ENCODE measurements at regions not wholly inside any gene's neighbourhood (a gene's known extent, or its start where the extent isn't known, plus 50 kb on each side); places are given as distances from the start of the nearest gene placed in this dataset.

DNA sequence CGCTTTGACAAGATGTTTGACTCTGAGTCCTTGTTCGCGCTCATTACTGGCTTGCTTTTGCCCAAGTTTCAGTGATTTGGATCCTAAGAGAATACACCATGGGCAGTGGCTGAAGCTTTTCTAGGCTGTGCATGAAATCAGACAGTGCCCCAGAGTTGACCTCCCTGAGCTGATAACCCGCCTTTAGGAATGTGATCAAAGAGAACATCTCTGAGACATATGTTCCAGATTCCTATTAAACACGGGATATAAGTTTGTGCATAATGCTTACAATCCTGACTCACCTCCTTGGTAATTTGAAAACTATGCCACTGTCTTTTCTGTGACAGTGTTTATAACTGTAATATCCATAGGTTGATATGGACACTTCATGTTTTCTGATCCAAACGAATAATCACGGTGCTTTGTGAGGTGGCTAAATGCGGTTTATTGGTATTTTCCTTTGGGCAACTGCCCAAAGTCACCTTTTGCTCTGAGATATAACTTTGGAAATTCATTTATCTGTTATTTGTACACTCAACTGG, 732.9 kb downstream of the MTRR start:
- intact Hi-C loops (cut with DNase I, micrococcal nuclease) = no loop called here

GRCh38 chr5:8606231-8606630, 737.3 kb downstream of the MTRR start:
- intact Hi-C loops (cut with DNase I, micrococcal nuclease) = no loop called here
- ATAC-seq = no peak
- H3K4me3 ChIP-seq = no peak overlapping the region
- no peaks in the 10 kb centered on the region for H3K9me3 ChIP-seq
- no peaks in the 10 kb centered on the region for H3K4me1 ChIP-seq (ENCODE audit: low read depth)
- DNase-seq = no peak
- TF ChIP-seq CTCF (IDR thresholded peaks at IDR 0.05) = no peak
- H3K36me3 ChIP-seq (ENCODE audit: low read depth) = no peaks in the 10 kb centered on the region

More for the DNA sequence above, 732.9 kb downstream of the MTRR start:
- Histone ChIP-seq H3K4me1 (ENCODE audit: low read depth) (no peaks in the 10 kb centered on the region), H3K9me3 (no peaks in the 10 kb centered on the region), H3K4me3 (no peak overlapping the region), H3K36me3 (ENCODE audit: low read depth) (no peaks in the 10 kb centered on the region)
- DNase-seq (no peak), ATAC-seq (no peak)
- no peak for TF ChIP-seq CTCF (IDR thresholded peaks at IDR 0.05)

DNA sequence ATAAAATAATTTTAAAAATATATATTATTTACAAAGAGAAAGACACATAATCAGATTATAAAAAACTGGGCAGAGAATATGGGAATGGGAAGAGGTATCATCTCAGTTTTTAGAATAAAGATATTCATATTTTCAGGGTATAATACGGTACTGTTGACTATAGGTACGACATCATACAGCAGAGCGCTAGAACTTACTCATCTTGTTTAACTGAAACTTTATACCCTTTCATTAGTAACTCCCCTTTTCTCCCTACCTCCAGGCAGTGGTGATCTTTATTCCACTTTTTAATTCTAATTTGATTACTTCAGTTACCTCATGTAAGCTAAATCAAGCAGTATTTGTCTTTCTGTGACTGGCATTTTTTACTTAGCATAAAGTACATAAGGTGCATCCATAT, 742.1 kb downstream of the MTRR start:
- no peak for DNase-seq
- intact Hi-C loops (cut with DNase I, micrococcal nuclease) = no loop called here
- no peaks in the 10 kb centered on the region for H3K36me3 ChIP-seq (ENCODE audit: low read depth)
- no peak for TF ChIP-seq CTCF (IDR thresholded peaks at IDR 0.05)
- no peaks in the 10 kb centered on the region for H3K4me1 ChIP-seq (ENCODE audit: low read depth)
- no peaks in the 10 kb centered on the region for H3K9me3 ChIP-seq
- no peak for ATAC-seq
- no peak overlapping the region for H3K4me3 ChIP-seq

DNA sequence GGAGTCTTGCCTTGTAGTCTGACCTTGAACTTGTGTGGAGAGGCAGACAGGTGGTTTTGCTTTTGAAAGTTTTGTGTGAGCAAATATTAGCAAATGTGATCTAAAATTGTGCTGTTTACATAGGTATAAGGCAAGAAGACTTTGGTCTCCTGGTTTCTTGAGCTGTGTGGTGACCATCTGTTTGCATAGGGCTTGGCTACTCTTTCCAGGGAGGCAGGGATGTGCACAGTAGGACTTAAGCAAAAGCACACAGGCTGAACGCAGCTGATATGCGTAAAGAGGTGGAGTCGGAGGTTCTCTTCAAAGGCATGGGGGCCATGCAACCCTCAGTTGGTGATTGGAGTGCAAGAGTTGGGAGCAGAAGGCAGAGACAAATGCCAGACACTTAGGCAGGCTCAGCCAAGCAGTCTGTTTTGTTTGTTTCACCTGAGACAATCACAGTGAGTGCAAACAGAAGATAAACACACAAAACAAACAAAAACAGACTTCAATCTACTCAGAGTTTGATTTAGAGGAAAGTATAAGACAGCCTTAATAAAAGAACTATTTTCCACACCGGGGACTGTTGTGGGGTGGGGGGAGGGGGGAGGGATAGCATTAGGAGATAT, 744.2 kb downstream of the MTRR start:
- ATAC-seq (no peak), DNase-seq (no peak)
- Histone ChIP-seq H3K9me3 (no peaks in the 10 kb centered on the region), H3K4me1 (ENCODE audit: low read depth) (no peaks in the 10 kb centered on the region), H3K36me3 (ENCODE audit: low read depth) (no peaks in the 10 kb centered on the region), H3K4me3 (no peak overlapping the region)
- no peak for TF ChIP-seq CTCF (IDR thresholded peaks at IDR 0.05)
- intact Hi-C loops (cut with DNase I, micrococcal nuclease) = no loop called here

DNA sequence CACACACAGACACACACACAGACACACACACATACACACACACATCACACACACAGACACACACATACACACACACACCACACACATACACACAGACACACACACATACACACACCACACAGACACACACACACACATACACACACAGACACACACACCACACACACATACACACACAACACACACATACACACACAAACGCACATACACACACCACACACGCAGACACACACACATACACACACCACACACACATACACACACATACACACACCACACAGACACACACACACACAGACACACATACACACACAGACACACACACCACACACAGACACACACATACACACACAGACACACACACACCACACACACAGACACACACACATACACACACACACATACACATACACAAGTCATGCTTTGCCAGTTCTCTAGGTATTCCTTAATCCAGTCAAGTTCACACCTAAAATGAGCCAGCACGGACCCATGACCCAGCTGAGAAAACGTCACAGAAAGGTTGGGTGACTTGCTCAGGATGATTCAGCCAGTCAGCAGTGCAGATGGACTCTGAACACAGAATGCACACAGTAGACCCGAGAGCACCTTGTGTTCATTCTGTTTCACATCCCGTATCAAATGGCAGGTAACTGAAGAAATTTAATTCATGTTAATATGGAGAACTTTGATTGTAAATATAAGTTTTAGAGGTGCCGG, 746.4 kb downstream of the MTRR start:
- DNase-seq (no peak), ATAC-seq (no peak)
- no peaks in the 10 kb centered on the region for H3K9me3 ChIP-seq
- H3K4me3 ChIP-seq = no peak overlapping the region
- H3K36me3 ChIP-seq (ENCODE audit: low read depth) = no peaks in the 10 kb centered on the region
- intact Hi-C loops (cut with DNase I, micrococcal nuclease) = no loop called here
- TF ChIP-seq CTCF (IDR thresholded peaks at IDR 0.05) = no peak
- H3K4me1 ChIP-seq (ENCODE audit: low read depth) = no peaks in the 10 kb centered on the region

Measured in mucosa of descending colon (tissue), 3 donors.